SK-N-SH (cell line): ENCODE measurements at regions not wholly inside any gene's neighbourhood (a gene's known extent, or its start where the extent isn't known, plus 50 kb on each side); places are given as distances from the start of the nearest gene placed in this dataset.

Source experiments
- CTCF ChIA-PET: fragments of 300-600, 350-600 bp; formaldehyde crosslinking; extraction: SDS; loops from one replicate; lab custom pipeline; 2021; lab: Yijun Ruan, JAX
- POLR2A ChIA-PET: fragments of 350-600 bp; sonication (Branson Sonifier 250); formaldehyde crosslinking; extraction: SDS; loops from one replicate; lab custom pipeline; 2020; ENCODE audit warnings: antibody characterized with exemption, inconsistent platforms; lab: Yijun Ruan, JAX
- DNase-seq: peaks from one replicate; pipeline ENCODE4 v3.0.0; 2012
- H2AFZ ChIP-seq: fragments of 200-600 bp; sonication (generic); 2 replicates; pipeline ENCODE4 v1.8.1; 2016; ENCODE audit warnings: antibody characterized with exemption, mild to moderate bottlenecking, low read depth
- H3F3A ChIP-seq: fragments of 200-600 bp; sonication (generic); replicated peaks from 2 replicates; pipeline ENCODE3; 2016; ENCODE audit warnings: antibody characterized with exemption, mild to moderate bottlenecking; ENCODE audit not compliant: insufficient read depth
- H3K27ac ChIP-seq, 2 experiments: fragments of 200-500 bp in 1 of 2; fragments of 200-600 bp in 1 of 2; sonication (Bioruptor generic) in 1 of 2; sonication (generic), shearing (Covaris generic) in 1 of 2; 2 replicates each; pipeline versions ENCODE4 v1.5.1 to v1.6.1; 2014 to 2016; ENCODE audit warnings: low read depth in 2 of 2, inconsistent platforms in 1 of 2, low read length in 1 of 2, mild to moderate bottlenecking in 1 of 2, mixed read lengths in 1 of 2
- H3K27me3 ChIP-seq: fragments of 200-600 bp; sonication (generic), shearing (Covaris generic); 2 replicates; pipeline ENCODE4 v1.6.1; 2016; ENCODE audit warnings: mixed run types; ENCODE audit not compliant: insufficient read depth
- H3K36me3 ChIP-seq, 2 experiments: fragments of 200-500 bp in 1 of 2; fragments of 200-600 bp in 1 of 2; sonication (Bioruptor generic) in 1 of 2; sonication (generic) in 1 of 2; replicated peaks in 1 of 2; 2 replicates each; pipeline versions ENCODE3 to v1.5.1; 2014 to 2016; ENCODE audit warnings: low read length in 1 of 2, mild to moderate bottlenecking in 1 of 2; ENCODE audit not compliant: insufficient read depth in 2 of 2, control insufficient read depth in 1 of 2
- H3K4me1 ChIP-seq, 2 experiments: fragments of 200-500 bp in 1 of 2; fragments of 200-600 bp in 1 of 2; sonication (Bioruptor generic) in 1 of 2; sonication (generic), shearing (Covaris generic) in 1 of 2; 2 replicates each; pipeline versions ENCODE4 v1.5.1 to v1.6.1; 2014 to 2016; ENCODE audit warnings: low read depth in 1 of 2, low read length in 1 of 2, mixed run types in 1 of 2; ENCODE audit not compliant: insufficient read depth in 2 of 2, control insufficient read depth in 1 of 2
- H3K4me2 ChIP-seq: fragments of 200-600 bp; sonication (generic), shearing (Covaris generic); 2 replicates; pipeline ENCODE4 v1.6.1; 2017; ENCODE audit warnings: mixed run types
- H3K4me3 ChIP-seq, 2 experiments: fragments of 200-500 bp in 1 of 2; fragments of 200-600 bp in 1 of 2; sonication (Bioruptor generic) in 1 of 2; sonication (generic), shearing (Covaris generic) in 1 of 2; 2 replicates each; pipeline versions ENCODE4 v1.5.1 to v1.8.1; 2014 to 2016; ENCODE audit warnings: low read depth in 2 of 2, inconsistent platforms in 1 of 2, low read length in 1 of 2, mild to moderate bottlenecking in 1 of 2, mixed read lengths in 1 of 2, moderate library complexity in 1 of 2
- H3K79me2 ChIP-seq: fragments of 200-600 bp; sonication (generic); 2 replicates; pipeline ENCODE4 v1.8.1; 2017; ENCODE audit warnings: mild to moderate bottlenecking; ENCODE audit not compliant: insufficient read depth
- H3K9ac ChIP-seq: fragments of 200-600 bp; sonication (generic); 2 replicates; pipeline ENCODE4 v1.6.1; 2017; ENCODE audit warnings: mixed run types
- H3K9me2 ChIP-seq: fragments of 200-600 bp; sonication (generic); 2 replicates; pipeline ENCODE4 v1.6.1; 2017; ENCODE audit warnings: mixed run types
- H3K9me3 ChIP-seq: fragments of 200-600 bp; sonication (generic); 2 replicates; pipeline ENCODE4 v1.6.1; 2017; ENCODE audit warnings: mixed run types, mild to moderate bottlenecking, moderate library complexity
- H4K20me1 ChIP-seq: fragments of 200-600 bp; sonication (generic); 2 replicates; pipeline ENCODE4 v1.6.1; 2017; ENCODE audit warnings: mild to moderate bottlenecking, mixed run types; ENCODE audit not compliant: insufficient read depth
- CHD2 ChIP-seq: fragments of 150-350 bp; IDR thresholded peaks from 2 replicates; pipeline ENCODE4 v1.6.1; 2018; ENCODE audit warnings: low read length; ENCODE audit not compliant: partially characterized antibody
- CTCF ChIP-seq: fragments of 200-600 bp; sonication (generic); IDR thresholded peaks from 2 replicates; pipeline ENCODE4 v1.6.1; 2017; ENCODE audit warnings: antibody characterized with exemption, mild to moderate bottlenecking, moderate library complexity
- ELF1 ChIP-seq: IDR thresholded peaks from 2 replicates; pipeline ENCODE4 v1.4.0; 2012
- EP300 ChIP-seq, 2 experiments: IDR thresholded peaks; 2 replicates each; pipeline versions ENCODE4 v1.4.0 to v1.6.1; 2012; ENCODE audit warnings: borderline replicate concordance in 1 of 2, low read depth in 1 of 2, low read length in 1 of 2
- EZH2phosphoT487 ChIP-seq: fragments of 200-600 bp; sonication (generic); IDR thresholded peaks from 2 replicates; pipeline ENCODE4 v1.6.1; 2017; ENCODE audit warnings: low read depth, mixed run types, mild to moderate bottlenecking, antibody characterized with exemption, moderate library complexity, borderline replicate concordance
- FOSL2 ChIP-seq: IDR thresholded peaks from 2 replicates; pipeline ENCODE4 v1.4.0; 2012; ENCODE audit warnings: low read depth, mild to moderate bottlenecking, moderate library complexity, borderline replicate concordance
- FOXM1 ChIP-seq: IDR thresholded peaks from 2 replicates; pipeline ENCODE4 v1.4.0; 2012; ENCODE audit warnings: low read depth, mild to moderate bottlenecking
- JUND ChIP-seq: IDR thresholded peaks from 2 replicates; pipeline ENCODE4 v1.4.0; 2012
- MEF2A ChIP-seq: IDR thresholded peaks from 2 replicates; pipeline ENCODE4 v1.4.0; 2012; ENCODE audit warnings: low read depth, borderline replicate concordance
- NFIC ChIP-seq: IDR thresholded peaks from 2 replicates; pipeline ENCODE4 v1.4.0; 2012; ENCODE audit warnings: borderline replicate concordance
- NRF1 ChIP-seq: IDR thresholded peaks from 2 replicates; pipeline ENCODE4 v1.6.1; 2012; ENCODE audit warnings: low read depth, mild to moderate bottlenecking, low read length
- PBX3 ChIP-seq: IDR thresholded peaks from 2 replicates; pipeline ENCODE4; 2012
- POLR2AphosphoS5 ChIP-seq: IDR thresholded peaks from 2 replicates; pipeline ENCODE4 v1.6.1; 2012; ENCODE audit warnings: low read depth, low read length
- RAD21 ChIP-seq: IDR thresholded peaks from 2 replicates; pipeline ENCODE4 v1.6.1; 2012; ENCODE audit warnings: mild to moderate bottlenecking, low read length
- RCOR1 ChIP-seq: fragments of 150-350 bp; IDR thresholded peaks from 2 replicates; pipeline ENCODE4 v1.6.1; 2017; ENCODE audit warnings: antibody characterized with exemption, low read length
- RFX5 ChIP-seq: IDR thresholded peaks from 2 replicates; pipeline ENCODE4 v1.6.1; 2012; ENCODE audit warnings: mild to moderate bottlenecking, improper control_type of control experiment, low read length
- RXRA ChIP-seq: IDR thresholded peaks from 2 replicates; pipeline ENCODE4 v1.4.0; 2012; ENCODE audit warnings: low read depth, mild to moderate bottlenecking, borderline replicate concordance
- TCF12 ChIP-seq: IDR thresholded peaks from 2 replicates; pipeline ENCODE4 v1.4.0; 2012
- USF1 ChIP-seq: IDR thresholded peaks from 2 replicates; pipeline ENCODE4 v1.4.0; 2012; ENCODE audit warnings: low read depth, borderline replicate concordance
- YY1 ChIP-seq: IDR thresholded peaks from 2 replicates; pipeline ENCODE4 v1.4.0; 2012; ENCODE audit warnings: low read depth, mild to moderate bottlenecking
- WGBS: methylation state at CpG from one replicate; pipeline ENCODE4 v1.1.6; 2017; ENCODE audit warnings: low lambda C conversion rate; 5-methylcytosine and 5-hydroxymethylcytosine counted together
- TF ChIP-seq, protein P1 (sequence below): IDR thresholded peaks from 2 replicates; pipeline ENCODE4 v1.4.0; 2012; ENCODE audit warnings: low read depth, borderline replicate concordance

DNA sequence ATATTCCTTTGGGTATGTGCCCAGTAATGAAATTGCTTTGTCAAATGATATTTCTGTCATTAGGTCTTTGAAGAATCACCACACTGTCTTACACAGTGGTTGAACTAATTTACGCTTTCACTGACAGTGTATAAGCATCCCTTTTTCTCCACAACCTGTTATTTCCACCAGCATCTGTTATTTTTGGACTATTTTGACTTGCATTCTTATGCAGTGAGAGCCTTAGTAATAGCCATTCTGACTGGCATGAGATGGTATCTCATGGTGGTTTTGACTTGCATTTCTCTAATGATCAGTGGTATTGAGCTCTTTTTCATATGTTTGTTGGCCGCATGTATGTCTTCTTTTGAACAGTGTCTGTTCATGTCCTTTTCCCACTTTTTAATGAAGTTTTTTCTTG, 92.0 kb upstream of the SPATA13 start:
- POLR2A ChIA-PET: no interaction called here
- Histone ChIP-seq H3K9me2 (no peaks in the 10 kb centered on the region), H3K79me2 (no peaks in the 10 kb centered on the region), H3K27ac (peak overlapping the region in 1 of 2 experiments; percentile 28; a peak in 1 of 4 replicates), H3K9me3 (no peaks in the 10 kb centered on the region), H2AFZ (no peak overlapping the region), H3K36me3 (no peaks in the 10 kb centered on the region), H3F3A (peaks cover 8% of the 10 kb centered on the region), H3K4me1 (peaks cover under 1 to 9% of the 10 kb centered on the region in 2 experiments; a peak in 2 of 4 replicates), H4K20me1 (no peaks in the 10 kb centered on the region), H3K9ac (no peak overlapping the region), H3K27me3 (no peaks in the 10 kb centered on the region), H3K4me3 (no peak overlapping the region), H3K4me2 (no peak overlapping the region)
- no peak for TF ChIP-seq USF1
- TF ChIP-seq FOXM1: no peak
- TF ChIP-seq FOSL2: 0 out of 2 replicates have a peak, but pooled peaks have one; percentile 27
- no peak for TF ChIP-seq POLR2AphosphoS5
- TF ChIP-seq NRF1: no peak
- peak; percentile 78 for TF ChIP-seq TCF12
- TF ChIP-seq CTCF: no peak
- no peak for TF ChIP-seq ELF1
- no peak for TF ChIP-seq YY1
- TF ChIP-seq CHD2: no peak
- peak in 1 of 2 experiments; percentile 68; a peak in 1 of 4 replicates for TF ChIP-seq EP300 (IDR thresholded peaks at IDR 0.05; ENCODE audit: borderline replicate concordance in 1 of 2, low read depth in 1 of 2, low read length in 1 of 2)
- peak; percentile 70 for TF ChIP-seq PBX3
- TF ChIP-seq RCOR1: no peak
- TF ChIP-seq RXRA: no peak
- TF ChIP-seq, protein P1, sequence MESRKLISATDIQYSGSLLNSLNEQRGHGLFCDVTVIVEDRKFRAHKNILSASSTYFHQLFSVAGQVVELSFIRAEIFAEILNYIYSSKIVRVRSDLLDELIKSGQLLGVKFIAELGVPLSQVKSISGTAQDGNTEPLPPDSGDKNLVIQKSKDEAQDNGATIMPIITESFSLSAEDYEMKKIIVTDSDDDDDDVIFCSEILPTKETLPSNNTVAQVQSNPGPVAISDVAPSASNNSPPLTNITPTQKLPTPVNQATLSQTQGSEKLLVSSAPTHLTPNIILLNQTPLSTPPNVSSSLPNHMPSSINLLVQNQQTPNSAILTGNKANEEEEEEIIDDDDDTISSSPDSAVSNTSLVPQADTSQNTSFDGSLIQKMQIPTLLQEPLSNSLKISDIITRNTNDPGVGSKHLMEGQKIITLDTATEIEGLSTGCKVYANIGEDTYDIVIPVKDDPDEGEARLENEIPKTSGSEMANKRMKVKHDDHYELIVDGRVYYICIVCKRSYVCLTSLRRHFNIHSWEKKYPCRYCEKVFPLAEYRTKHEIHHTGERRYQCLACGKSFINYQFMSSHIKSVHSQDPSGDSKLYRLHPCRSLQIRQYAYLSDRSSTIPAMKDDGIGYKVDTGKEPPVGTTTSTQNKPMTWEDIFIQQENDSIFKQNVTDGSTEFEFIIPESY: no peak
- no peak for TF ChIP-seq EZH2phosphoT487
- TF ChIP-seq RFX5: no peak
- TF ChIP-seq MEF2A: peak; percentile 38; the same call in 1 of the 2 replicates
- TF ChIP-seq JUND: peak; percentile 66
- no peak for TF ChIP-seq RAD21
- peak; percentile 74 for TF ChIP-seq NFIC
- CTCF ChIA-PET: no interaction called here
- no peak for DNase-seq
- WGBS: 82% methylated on average over 2 of the region's 2 CpGs
